Raji (cell line): ENCODE measurements at regions not wholly inside any gene's neighbourhood (a gene's known extent, or its start where the extent isn't known, plus 50 kb on each side); places are given as distances from the start of the nearest gene placed in this dataset.

Source experiments
- POLR2A ChIP-seq: IDR thresholded peaks from 2 replicates; pipeline ENCODE4 v1.6.1; 2011; ENCODE audit warnings: low read depth, low read length, control low read depth; ENCODE audit not compliant: insufficient read depth

DNA sequence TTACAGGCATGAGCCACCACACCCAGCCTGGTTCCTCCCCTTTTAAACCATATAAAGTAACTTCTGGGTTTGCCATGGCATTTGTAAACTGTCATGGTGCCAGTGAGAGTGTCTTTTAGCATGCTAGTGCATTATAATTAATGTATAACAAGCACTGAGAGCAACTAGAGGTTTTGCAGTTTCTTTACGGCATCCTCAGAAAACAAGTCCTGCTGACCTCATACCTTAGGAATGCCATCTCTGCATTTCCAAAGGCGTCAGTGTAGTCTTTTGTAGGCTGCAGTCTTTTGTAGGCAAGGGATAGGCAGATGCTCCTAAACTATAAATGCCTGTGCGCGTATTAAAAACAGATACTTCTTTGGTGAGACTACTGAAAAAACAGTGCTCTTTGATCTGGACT lies 75.0 kb upstream of the EZR start:
- no peak for TF ChIP-seq POLR2A

DNA sequence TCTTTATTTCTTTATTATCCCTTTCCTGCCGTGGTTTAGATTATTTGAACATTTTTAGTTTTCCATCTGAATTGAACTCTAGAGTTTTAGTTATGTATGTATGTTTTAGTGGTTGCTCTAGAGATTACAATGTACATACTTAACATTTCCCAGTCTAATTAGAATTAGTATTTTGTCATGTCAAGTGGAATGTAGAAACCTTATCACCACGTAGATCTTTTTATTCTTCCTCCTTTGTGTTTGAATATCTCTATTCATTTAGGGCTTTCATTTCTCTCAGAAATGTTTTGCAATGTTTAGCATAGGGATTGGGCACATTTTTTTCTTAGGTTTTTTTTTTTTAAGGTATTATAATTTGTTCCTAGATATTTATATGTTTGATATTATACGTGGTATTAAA lies 73.1 kb upstream of the EZR start:
- TF ChIP-seq POLR2A, result no peak

- TF ChIP-seq POLR2A, result no peak
Measured at GRCh38 chr6:158879180-158879579, 60.0 kb upstream of the EZR start.

GRCh38 chr6:158877716-158878115 lies 58.5 kb upstream of the EZR start:
- TF ChIP-seq POLR2A, result no peak

GRCh38 chr6:158876886-158877285 lies 57.7 kb upstream of the EZR start:
- no peak for TF ChIP-seq POLR2A

DNA sequence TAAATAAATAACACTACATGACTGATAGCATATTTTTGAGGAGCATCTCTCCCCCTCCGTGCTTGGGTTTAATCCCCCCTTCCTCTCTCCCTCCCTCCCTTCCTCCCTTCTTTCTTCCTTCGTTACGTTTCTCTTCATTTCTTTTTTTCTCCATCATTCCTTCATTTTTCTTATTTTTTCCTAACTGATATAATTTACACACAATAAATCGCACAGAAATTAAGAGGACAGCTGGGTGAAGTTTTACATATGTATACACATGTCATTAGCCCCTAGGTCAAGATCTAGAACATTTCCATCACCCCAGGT lies 51.4 kb upstream of the EZR start:
- TF ChIP-seq POLR2A, result no peak

- TF ChIP-seq POLR2A, result peak; percentile 93
Measured at GRCh38 chr6:158869826-158870648, 50.9 kb upstream of the EZR start.

GRCh38 chr6:158868890-158869825 lies 50.0 kb upstream of the EZR start:
- peak; percentile 67 for TF ChIP-seq POLR2A
